ENCODE measurements at regions not wholly inside any gene's neighbourhood (a gene's known extent, or its start where the extent isn't known, plus 50 kb on each side); places are given as distances from the start of the nearest gene placed in this dataset.

DNA sequence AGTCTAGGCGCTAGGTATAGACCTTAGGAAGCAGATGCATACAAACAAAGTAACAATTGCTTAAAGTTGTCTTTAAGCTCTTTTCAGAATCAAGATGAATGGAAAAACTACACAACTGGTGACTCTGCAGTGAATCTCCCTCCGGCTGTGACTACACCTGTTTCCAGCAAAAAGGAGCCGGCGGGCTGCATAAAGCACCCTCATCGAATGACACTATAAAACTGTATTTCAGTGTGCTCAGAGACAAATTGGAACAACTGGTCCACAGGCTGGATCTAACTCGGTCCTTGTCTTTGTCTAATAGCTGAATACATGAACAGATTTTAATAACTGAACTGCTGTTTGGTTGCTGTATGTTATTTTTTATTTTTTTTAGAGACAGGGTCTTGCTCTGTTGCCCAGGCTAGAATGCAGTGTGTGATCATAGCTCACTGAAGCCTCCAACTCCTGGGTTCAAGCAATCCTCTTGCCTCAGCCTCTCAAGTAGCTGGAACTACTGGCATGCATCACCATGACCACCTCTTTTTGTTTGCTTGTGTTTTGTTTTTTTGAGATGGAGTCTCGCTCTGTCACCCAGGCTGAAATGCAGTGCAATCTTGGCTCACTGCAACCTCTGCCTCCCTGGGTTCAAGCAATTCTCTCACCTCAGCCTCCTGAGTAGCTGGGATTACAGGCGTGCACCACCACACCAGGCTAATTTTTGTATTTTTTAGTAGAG, 64.2 kb upstream of the SVIL start:
- TF ChIP-seq, protein P1, sequence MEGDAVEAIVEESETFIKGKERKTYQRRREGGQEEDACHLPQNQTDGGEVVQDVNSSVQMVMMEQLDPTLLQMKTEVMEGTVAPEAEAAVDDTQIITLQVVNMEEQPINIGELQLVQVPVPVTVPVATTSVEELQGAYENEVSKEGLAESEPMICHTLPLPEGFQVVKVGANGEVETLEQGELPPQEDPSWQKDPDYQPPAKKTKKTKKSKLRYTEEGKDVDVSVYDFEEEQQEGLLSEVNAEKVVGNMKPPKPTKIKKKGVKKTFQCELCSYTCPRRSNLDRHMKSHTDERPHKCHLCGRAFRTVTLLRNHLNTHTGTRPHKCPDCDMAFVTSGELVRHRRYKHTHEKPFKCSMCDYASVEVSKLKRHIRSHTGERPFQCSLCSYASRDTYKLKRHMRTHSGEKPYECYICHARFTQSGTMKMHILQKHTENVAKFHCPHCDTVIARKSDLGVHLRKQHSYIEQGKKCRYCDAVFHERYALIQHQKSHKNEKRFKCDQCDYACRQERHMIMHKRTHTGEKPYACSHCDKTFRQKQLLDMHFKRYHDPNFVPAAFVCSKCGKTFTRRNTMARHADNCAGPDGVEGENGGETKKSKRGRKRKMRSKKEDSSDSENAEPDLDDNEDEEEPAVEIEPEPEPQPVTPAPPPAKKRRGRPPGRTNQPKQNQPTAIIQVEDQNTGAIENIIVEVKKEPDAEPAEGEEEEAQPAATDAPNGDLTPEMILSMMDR (IDR thresholded peaks at IDR 0.05) = no peak
- TF ChIP-seq POLR2AphosphoS5 (IDR thresholded peaks at IDR 0.05) = no peak
